Stimulated activated CD8-positive, alpha-beta memory T cell treated with anti-CD3 and anti-CD28 coated beads, Interleukin-4, amount 100 ng/mL, for 1 hour (primary cell): ENCODE measurements at regions not wholly inside any gene's neighbourhood (a gene's known extent, or its start where the extent isn't known, plus 50 kb on each side); places are given as distances from the start of the nearest gene placed in this dataset.

Experiments used
- DNase-seq, 2 donors: peaks; one replicate each; pipeline ENCODE4 v3.0.0-alpha.2; 2020; ENCODE audit warnings: low read depth in 2 of 2, low spot score in 1 of 2

DNA sequence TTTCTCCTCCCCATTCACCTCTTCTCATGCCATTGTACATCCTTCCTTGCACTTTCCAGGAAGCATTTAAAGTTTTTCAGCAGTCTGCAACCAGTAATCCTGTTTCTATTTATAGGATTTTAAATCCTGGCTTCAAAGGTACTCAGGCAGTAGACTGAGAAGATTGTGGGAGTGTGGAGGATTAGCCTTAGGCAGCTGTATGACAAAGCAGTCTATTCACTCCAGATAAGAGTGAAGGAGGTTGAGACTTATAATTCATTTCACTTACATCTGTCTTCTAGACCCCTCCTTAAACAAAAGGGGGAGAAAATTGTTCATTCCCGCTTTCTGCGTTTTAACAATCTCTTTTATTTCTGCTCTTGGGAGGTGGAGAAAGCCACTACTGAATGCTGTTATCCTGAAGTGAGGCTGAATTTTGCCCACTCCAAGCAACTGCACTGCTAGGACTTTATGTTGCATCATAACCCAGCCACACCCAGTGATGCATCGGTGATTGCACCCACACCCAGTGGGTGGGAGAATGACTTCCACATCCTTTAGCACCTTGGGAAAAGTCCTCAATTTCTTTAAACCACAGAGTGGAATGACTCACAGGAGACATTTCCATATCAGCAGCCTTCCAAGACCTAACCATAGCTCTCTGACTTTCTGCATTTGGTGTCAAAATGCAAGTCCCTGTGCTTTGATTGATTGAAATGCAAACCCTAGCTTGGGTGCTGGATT lies 382.5 kb upstream of the ATP2B1 start:
- no peak for DNase-seq

DNA sequence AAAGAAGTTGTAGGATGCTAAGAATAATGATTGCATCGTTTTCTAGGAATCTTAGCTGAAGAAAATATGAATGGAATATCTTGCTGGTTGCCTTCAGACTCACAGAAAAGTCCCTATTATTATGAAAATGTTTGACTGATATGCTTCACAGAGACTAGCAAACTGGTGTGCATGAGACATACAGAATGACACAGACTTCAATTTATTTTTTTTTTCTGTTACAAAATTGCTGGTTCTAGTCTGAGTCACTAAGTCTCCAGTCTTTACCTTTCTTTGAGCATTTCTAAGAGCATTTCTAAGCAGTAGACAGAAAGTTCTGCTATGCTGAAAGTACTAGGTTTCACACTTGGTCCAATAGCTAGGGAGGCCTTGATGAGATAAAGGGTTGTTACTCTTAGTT lies 377.6 kb upstream of the ATP2B1 start:
- DNase-seq = no peak

DNA sequence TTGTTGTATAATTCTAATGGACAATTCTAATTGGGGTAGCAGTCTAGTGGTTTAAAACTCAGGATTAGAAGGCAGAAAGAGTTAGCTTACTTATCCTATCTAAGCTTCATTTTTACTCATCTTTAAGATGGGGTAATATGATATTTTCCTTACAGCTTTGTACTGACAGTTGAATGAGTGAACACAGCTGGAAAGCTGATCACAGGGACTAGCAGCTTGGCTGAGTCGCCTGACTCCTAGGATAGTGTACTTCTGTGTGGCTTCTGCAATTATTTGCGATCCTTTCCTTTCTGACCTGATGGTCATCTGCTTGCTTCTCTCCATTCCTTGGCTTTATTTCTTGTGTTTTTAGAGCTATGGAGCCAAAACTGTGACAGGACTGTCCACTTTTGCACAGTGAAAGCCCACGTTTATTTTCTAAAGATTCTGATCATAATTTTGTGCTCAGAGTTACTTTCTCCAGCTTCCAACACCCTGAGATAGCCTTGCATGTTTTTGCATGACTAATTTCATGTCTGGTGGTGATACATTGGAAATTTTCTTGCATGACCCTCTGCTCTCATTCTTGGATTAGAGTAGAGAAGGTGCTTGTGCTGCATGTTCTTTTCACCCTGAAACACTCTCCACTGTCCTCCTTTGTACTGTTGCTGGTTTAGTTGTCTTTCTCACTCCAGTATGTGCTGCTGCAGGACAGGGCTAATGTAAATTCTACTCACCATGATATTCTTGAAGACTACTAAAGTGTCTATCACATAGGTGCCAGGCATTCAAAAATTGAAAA lies 377.0 kb upstream of the ATP2B1 start:
- no peak for DNase-seq

DNA sequence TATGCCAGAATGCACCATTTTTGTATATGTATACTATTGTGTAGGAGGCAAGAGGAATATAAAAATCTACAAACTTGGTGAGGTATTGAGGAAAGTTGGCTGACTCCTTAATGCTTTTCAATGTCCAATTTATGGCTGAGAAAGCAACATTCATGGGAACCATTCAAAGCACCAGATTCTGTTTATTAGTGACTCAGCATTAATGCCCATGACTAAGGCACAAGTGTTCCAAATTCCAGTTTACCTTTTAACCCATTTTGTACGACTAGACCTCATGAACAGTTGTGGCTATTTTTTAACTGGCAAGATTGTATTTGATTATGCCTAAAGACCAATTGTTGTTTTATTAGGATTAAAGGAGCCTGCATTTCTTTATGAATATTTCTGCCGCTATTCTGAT lies 375.4 kb upstream of the ATP2B1 start:
- DNase-seq = no peak

DNA sequence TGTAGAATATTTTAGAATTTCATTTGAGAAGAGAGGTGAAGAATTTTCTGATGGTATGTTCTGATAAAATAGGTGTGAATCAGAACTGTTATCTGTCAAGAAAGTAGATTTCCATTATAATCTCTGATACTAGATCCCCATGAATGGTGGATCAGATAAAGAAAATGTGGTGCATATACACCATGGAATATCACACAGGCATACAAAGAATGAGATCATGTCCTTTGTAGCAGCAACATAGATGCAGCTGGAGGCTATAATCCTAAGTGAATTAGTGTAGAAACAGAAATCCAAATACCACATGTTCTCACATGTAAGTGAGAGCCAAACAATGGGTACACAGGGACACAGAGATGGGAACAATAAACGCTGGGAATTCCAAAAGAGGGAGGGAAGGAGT lies 372.0 kb upstream of the ATP2B1 start:
- DNase-seq = no peak

DNA sequence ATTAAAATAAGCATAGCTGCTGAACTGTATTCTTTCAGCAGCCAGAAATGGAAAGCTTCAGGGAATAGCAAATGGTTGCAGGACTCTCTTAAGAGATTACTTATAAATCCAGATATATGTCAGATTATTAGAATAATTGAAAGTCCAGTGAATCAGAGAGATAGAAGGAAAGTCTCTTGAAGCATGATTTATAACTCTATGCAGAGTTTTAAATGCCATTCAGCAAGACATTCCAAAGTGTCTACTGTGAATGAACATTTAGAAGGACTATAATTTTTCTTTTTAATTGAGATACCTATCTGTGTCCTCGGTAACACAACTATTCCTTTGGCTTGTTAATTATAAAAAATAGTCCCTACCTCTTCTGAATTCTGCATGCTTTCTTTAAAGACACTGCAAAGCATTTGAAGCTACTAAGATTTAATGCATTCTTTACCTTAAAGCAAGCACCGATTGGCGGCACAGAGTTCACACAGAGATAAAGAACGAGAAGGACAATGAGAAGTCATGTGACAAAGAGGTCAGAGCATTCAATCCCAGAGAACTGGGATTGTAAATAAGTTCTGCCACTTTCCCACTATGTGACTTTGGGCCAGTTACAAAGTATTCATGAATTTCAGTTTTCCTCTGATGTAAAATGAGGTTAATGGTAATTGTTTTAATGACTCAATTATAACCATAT lies 371.0 kb upstream of the ATP2B1 start:
- no peak for DNase-seq

DNA sequence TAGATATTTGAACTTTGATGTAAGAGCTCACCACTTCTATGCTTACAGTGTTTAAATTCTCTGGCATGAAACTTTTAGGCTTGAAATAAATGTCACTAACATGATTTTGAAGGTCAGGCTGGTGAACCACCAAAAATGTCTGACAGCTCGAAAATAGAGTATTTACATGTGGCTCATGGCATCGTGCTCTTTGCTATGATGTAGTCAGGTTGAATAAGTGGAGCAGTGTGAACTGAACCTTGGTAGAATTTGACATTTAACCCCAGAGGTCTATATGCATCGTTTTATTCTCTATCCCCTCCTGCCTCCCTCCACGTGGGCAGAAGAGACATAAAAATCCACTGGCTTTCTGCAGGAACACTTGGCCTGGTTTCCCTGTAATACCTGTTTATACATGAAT lies 369.7 kb upstream of the ATP2B1 start:
- no peak for DNase-seq

DNA sequence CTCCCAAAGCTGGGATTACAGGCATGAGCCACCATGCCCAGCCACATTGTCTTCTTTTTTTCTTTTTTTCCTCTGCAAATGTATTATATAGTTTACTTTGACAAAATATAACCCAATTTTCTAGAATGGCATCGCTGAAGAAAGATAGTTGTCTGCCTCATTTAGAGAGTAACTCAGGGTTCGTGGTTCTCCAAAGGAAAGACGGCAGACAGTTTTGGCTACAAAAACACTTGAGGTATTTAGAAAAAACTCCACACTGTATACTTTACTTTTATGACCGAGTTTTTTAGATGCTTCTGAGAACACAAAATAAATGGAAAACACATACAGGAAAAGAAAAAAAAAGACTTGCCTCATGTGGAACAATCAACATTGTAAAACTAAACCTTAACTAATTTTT lies 369.1 kb upstream of the ATP2B1 start:
- DNase-seq = no peak

DNA sequence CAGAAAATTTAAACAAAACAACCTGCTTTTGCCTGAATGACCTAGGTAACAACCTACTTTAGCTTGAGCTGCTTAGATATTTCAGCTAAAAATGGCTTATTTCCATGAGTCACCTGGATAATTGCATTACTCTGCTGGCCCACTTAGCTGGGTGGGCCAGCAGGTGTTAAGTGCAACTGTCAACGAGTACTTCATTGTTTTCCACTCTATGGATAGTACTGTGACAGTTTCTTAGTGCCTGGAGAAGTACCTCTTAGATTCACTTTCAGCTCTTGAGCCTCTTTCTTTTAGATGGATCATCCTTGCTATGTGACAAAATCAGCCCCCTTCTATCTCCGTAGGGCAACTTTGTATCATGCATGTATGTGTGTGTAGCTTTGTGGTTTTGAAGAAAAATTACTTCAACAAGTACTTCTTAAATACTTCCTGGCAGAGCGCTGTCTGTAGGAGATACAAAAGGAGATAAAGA lies 368.2 kb upstream of the ATP2B1 start:
- DNase-seq = no peak

DNA sequence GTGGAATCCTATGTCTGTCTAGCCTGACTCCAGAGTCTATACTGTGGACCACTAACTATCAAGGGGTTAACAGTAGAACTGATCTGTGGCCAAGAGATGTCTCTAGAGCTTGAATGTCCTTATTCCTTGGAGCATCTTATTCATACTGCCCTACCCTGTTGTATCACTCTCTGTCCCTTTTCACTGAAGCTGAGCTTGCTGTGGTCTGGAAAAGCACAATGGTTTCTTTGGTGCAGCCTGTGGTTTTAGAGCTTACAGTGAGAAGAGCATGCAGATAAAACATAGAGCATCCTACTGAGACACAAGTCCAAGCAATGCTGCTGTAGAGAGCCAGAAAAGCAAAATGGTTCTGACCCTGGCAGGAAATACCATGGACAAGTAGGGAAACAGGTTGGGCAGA lies 367.0 kb upstream of the ATP2B1 start:
- no peak for DNase-seq

DNA sequence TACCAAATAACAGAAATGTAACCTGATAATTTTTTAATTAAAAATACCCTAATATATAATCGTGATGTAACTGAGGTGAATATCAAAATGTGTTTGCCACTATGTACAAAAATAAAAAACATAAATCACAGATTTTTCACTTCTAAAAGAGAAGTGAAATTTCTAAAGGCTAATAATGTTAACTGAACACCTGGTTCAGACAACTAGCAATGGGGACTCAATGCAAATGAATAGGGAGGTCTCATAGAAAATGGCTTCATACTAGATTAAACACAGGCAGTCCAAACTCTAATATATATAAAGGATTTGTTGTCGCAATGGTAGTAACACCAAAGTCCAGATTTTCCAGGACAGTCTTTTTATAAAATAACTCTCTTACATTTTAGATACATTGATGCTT lies 365.4 kb upstream of the ATP2B1 start:
- no peak for DNase-seq

DNA sequence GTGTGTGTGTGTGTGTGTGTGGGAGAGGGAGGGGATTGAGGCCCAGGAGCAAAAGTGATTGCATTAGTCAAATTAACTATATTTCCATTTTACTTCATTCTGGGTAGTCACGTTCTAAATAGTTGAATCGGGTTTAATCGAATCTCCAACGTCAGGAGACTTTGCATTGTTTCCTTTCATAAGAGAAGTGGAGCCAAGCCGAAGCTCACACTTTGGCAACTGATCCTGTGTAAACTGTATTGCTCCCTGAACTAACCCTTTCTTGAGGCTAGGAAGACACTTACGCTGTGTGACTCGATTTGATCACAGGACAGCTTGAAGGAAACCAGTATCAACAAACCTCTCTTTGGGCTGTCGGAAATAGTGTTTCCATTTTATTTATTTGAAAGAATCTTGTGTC lies 363.4 kb upstream of the ATP2B1 start:
- DNase-seq = no peak

DNA sequence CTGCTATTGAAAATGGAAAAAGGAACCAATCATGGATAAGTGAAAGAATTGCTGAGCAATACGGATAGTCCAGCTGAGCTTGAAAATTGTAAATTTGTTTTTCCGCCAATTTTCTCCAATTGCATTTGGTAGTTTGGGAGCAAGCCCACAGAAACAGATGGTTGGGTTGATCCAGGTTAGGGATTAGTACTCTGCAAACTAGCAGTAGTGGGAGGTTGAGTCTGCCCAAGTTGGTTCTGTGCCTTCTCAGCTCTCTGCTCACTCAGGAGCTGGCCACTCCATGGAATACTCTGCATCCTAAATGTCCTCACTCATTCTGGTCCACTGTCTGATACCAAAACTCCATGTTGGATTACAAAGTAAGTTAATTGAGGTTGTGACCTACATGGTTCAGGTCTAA lies 361.1 kb upstream of the ATP2B1 start:
- no peak for DNase-seq

DNA sequence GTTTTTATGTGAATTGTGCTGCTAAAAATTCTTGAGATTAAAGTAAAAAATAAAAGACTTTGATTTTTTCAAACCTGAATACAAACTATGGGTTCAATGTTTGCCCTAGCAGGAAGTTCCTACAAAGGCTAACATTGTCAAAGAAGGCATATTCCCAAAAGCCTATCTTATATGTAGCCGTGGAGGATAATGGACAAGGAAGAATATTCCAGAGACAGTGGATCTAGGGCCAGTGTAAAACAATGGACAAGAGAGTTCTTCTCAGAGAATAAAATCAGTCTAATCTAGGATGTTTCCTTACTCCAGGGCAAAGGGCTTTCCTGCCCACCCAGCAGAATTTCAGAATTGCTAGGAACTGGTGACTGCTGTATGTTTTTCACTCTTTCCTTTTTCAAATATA lies 359.2 kb upstream of the ATP2B1 start:
- DNase-seq = no peak

DNA sequence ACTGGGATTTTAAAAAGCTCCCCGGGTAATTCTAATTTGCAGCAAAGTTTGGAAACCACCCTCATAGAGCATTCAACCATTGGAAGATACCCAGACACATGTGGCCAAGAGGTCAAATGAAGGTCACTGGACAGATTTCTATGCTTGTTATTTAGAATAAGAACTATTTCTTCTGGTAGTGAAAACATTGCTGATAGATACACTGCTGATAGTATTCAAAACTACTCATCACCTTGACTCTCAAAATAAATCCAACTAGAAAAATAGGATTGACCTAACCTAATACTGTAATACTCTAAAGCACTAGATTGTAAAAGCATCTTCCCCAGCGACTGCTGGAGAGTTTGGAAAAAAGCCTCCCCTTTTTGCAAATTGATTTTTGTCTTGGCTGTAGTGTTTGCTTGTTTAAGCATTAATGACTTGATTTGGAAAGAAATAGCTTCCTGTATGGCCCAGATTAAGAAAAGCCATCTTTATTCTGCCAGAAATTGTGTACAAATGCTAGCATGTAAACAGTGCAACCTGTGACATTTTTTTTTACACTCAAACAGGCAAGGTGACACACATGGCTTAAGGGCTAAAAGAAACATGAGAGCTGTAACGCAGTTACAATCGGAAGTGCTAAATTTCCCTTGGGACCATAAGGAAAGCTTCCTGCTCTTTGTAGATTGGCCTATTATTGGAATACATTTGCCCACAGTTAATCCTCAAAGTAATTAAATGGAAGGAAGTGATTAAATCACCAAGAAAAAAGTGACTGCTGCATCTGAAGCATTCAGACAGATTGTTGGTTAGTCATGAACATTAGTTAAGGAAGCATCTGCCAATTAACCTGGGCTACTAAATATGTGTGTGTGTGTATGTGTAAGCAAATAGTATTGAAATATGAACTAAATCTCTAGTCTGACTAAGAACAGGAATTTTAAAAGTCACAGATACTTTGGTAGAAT lies 356.5 kb upstream of the ATP2B1 start:
- DNase-seq = no peak

DNA sequence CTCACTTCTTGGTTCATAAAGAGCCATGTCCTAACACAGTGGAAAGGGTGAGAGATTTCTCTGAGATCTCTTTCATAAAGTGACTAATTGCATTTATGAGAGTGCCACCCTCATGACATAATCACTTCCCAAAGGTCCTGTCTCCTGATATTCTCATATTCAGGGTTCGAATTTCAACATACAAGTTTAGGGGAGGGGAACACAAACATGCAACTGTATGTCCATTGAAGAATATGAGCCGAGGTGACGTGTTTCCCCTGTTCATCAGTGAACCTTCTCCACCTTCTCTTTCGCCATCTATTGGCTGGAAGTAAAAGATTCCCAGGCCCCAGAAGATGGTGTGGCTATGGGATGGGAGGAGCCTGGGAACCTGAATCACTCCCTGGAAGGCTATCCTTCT lies 354.2 kb upstream of the ATP2B1 start:
- DNase-seq = no peak

DNA sequence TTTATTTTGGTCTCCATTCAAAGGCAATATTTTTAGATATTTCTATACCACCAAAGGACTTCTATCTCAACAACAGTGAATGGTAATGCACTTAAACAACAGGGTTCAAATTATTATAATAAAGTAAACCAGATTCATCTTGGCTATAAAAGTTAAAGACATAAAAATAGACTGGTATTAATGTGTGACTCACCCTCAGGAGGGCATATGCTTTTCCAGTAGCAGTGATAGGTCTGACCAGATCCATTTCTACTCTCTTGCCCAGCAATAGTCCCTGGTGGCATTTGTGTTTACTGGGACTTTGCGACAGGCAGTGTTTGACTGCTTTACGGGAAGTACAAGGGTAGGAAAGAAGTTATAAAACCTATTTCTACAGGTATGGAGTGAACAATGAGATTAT lies 353.2 kb upstream of the ATP2B1 start:
- DNase-seq = no peak

DNA sequence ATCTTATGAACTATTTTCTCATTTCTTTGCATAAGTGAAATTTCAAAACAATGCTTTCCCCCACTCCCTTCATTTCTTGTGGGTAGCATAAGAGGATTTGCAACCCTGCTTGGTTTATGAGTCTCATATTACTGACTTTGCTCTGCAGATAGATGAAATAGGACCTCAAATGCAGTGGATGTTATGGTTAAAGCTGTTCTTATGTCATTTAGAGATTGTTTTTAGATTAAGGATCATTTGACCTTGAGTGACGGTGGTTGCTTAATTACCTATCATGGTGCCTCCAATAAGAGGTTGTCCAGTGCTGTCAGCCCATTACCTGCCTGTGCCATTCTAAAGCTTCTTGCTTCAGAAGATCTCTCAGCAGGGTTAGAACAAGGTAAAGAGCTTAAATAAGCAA lies 351.4 kb upstream of the ATP2B1 start:
- DNase-seq = no peak

DNA sequence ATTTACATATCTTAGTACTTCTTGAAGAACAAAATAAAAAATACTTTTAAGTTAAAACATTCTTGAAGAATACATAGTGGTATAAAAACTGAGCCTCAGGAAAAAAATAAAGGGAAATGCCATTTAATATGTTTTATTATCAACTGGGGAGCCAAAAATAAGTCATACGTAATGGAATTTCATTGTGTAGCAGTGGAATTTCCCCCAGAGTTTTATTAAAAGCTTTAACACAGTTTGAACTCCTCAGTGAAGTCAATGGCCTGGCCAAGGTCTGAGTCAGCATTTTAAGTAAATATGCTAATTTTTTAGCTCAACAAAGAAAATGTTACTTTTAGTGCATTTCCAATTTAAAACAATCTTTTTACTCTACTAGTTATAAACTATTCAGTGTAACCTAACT lies 350.1 kb upstream of the ATP2B1 start:
- DNase-seq = no peak

DNA sequence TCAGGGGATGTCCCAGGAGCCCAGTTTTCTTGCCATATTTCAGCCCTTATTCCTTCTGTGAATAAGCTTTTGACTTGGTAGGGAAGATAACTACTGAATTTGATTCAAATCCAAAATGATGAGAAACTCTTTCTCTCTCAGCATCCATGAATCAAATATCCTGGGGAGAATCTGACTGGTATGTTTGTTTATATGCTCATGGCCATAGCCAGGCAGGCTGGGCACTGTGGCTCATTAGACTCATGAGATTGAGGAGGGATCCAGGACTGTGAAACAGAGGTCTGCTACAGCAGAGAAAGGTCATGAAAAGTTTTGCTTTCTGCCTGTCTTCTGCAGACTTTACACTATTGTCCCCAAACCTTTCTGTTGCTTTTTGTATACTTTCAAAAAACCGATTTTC lies 346.4 kb upstream of the ATP2B1 start:
- DNase-seq = no peak

DNA sequence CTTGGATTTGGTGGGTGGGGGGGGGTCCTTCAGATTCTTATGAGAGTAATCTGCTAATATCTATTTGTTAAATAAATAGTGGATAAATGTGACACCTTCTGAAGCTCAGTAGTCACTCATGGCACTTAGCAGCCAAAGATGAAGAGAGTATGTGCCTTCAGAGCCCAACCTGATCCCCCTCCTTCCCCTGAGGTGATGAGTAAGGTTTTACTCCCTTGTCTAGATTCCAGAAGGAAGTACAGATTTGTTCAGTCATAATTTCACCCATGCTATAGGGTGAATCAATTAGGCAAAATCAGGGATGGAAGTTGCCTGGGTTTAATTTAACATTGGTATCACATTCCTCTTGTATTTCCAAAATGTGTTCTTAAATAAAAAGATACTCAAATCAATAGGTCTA lies 340.3 kb upstream of the ATP2B1 start:
- no peak for DNase-seq
